C1 segment of cervical spinal cord (tissue), 14 donors: ENCODE measurements at regions not wholly inside any gene's neighbourhood (a gene's known extent, or its start where the extent isn't known, plus 50 kb on each side); places are given as distances from the start of the nearest gene placed in this dataset.

ENCODE experiments used
- DNase-seq, 14 donors: peaks; one replicate each; lab custom pipeline; 2025; lab: John Stamatoyannopoulos, UW

DNA sequence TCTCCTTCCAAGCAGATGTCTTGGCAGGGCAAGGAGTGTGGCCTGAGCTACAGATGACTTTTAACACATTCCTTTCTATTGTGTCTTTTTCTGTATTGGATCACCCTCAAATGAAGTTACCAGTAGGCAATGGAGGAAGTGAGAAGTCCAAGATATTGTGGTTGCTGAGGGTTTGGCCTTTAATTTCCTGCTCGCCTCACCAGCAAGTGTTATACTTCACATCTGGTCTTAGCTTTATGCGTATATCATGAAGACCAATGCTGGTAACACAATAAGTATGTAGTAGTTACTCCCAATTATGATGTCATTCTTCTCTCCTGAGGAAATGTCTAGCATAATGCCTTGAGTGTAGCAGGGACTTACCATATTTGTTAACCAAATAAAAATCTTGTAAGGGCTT lies 179.9 kb downstream of the ZIC1 start:
- no peak for DNase-seq

DNA sequence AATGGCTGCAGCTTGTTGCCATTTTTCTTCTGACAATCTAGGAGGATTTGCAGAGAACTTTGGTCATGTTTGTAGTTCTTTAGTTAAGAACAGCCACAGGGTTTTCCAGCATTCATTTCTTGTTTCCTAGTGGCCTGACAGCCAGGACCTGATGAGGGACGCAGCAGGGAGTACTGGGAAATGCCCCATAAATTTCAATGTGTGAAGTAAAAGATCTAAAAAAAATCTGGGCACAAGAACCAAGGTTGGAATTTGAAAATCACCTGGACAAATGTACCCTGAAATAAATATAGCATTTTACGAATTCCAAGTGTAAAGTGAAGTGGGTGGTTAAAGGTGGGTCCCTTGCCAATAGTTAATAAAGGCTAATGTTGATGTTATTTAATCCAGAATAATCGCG lies 195.0 kb downstream of the ZIC1 start:
- peak in 1 of 14 donors; percentile 89 for DNase-seq

DNA sequence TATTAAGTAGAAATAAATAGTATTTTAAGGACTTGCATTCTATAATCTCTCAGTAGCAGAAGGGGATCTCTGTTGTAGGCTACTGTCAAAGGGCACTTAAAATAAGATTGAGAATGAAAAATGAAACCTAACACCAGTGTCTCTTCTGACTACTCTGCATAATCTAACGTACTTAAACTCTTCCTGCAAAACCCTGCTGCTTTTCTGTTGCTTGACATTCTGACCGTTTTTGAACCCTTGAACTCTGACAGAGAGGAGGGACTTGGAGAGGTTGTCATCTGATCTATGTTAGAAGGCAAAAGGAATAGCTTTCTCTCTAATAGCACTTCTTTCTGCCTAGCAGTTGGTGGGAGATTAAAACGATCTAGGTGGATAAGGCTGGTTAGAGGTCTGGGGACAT lies 204.6 kb downstream of the ZIC1 start:
- peak in 1 of 14 donors; percentile 68 for DNase-seq

DNA sequence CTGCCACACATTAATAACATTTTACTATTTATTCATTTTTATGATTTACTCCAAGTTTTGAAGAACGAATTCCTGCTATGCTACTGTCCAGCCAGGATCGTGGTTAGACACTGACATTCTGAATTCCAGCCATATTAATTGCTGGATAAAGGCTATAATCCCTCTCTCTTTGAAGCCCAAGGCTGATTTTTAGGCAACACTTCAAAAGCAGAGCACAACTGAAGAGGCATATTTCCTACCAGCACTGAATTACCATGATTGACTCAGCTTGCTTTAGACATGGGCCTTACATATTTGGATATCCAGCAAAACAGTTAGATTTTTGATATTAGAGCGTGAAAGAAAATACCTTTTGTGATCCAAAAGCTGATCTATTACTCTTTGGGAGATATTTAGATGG lies 205.0 kb downstream of the ZIC1 start:
- DNase-seq, result peak in 1 of 14 donors; percentile 68

DNA sequence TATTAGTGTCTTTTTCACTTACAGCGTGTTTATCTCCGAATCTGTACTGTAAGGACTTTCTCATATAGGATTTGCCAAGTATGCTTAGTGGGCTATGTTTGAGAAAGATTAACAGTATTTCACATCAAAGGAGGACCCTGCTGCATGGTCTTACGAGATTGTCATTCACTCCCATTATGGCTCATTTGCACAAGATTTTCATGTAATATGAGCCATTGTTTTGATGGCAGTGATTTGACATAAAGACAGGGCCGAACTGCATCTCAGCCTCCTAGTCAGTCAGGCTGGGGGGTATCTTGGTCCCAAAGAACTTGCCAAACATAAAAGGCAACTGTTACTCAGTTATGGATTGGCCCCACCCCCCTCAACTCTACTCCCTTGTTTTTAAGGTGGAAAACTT lies 205.9 kb downstream of the ZIC1 start:
- peak in 1 of 14 donors; percentile 25 for DNase-seq

DNA sequence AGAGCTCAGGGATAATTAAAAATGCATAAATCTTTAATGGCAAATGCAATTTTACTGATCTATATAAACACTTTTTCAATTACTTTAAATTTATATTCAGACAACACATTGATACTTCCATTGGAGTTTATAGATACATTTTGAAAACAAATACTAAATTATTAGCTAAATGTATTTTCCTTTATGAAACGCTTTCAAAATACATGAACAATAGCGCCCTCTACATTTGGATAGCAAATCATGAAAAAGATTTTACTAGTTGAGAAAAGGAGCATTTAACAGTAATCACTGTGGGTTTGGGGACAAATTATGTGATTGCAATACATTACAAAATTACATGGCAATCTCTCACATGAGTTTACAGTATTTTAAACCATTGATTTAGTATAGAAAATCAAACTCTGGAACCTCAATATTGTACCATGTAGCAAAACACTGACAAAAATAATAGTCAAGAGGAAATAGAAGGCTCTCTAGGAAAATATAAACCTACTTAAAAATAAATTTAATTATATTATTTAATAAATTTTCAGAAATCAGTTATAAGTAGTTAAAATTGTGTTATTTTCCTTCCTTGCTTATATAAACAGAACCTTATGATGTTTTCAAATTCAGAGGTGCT lies 207.9 kb downstream of the ZIC1 start:
- DNase-seq, result peak in 1 of 14 donors; percentile 43

DNA sequence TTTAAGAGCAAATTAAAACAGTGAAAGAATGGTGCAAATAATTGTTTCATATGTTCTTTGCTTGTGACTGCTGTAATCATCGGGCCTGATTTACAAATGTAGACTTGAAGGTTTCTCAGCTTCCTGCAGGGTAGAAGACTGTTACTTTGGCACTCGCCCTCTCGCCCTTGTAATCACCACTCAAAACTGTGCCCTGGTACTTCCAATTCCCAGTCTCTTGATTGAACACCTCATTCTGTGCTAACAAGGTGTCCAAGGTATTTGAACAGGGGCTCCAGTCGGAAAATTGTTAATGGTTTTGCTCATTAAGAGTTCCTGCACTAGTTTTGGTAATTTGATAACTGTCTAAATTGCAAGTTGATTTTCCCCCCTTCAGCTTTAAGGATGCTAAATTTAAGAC lies 209.5 kb downstream of the ZIC1 start:
- peak in 2 of 14 donors; percentile 1 to 93 for DNase-seq

DNA sequence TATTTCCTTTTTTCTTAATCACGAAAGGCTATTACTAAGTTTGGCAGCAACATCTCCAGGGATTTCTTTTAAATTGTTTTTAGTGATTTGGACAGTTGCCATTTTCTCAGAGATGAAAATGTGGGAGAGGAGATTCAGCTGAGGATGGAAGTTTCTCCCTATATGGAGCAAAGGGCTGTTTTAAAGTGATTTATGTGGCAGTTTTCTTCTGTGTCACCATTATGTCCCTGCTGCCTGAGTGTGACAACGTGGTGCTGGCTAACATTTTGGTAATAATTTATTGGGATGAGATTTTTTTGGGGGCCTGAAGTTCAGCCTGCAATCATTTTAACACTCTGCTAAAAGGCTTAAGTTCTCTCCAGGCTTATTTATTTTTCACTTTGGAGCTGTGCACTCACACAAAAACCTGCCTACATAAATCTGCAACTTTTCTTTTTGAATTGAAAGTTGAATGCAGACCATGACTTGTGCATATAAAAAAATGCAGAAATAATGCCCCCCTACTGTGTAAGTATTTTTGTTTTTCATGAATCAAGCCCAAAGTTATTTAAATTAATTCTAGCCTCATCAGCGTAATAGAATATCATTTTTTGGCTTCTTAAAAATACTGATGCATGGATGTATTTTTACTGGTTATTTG lies 210.9 kb downstream of the ZIC1 start:
- peak in 1 of 14 donors; percentile 26 for DNase-seq

DNA sequence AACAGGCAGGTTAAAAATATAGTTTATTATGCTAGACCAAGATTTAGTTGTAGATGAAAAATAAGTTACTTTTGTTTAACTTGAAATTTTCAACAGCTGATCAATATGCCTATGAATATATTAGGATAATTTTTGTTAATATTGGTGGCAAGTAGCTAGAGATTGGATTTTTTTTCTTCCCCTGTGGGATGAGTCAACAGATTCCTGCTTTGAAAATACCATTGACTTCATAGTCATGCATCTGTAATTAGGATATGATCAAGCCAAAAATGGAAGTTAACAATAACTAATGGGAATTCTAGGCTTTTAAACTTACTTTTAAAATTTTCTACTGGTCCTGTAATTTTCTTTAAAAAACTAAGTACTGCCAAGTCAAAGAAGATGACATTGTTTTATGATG lies 211.7 kb downstream of the ZIC1 start:
- DNase-seq, result no peak

DNA sequence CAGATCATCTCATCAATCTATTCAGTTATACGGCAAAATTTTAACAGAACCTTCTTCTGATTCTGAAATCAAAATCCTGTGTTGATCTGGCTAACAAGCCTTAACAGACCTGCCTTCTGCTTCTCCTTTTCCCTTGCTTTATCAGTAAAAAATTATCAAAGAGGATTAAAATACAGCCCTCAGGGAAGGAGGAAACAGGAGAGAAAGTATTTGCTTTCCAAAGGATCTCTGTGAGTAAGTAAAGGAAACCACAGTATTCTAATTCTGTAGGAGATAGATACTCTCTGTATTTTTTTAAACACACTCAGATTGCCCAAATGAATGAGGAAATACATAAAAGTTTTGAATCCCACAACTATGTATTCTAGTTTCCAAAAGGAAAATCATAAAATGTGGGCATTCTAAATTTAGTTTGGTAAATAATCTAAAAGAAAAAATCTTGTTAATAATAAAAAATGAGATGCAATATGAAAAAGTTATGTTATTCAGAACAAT lies 221.8 kb downstream of the ZIC1 start:
- no peak for DNase-seq

DNA sequence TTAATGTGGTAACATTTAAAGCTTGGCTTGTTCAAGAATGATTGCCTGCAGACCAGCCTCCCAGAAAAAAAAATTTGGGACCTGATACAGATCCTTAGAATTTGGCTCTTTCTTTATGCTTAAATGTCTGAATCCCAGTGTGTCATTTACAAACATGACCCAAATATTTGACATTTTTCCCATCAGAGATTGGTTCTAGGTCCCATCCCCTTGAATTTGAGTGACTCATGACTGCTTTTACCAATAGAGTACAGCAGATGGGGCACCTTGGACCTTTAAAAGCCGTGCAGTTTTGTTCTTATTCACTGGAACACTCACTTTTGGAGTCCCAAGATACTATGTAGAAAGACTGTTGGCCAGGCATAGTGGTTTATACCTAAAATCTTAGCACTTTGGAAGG lies 231.6 kb downstream of the ZIC1 start:
- no peak for DNase-seq

DNA sequence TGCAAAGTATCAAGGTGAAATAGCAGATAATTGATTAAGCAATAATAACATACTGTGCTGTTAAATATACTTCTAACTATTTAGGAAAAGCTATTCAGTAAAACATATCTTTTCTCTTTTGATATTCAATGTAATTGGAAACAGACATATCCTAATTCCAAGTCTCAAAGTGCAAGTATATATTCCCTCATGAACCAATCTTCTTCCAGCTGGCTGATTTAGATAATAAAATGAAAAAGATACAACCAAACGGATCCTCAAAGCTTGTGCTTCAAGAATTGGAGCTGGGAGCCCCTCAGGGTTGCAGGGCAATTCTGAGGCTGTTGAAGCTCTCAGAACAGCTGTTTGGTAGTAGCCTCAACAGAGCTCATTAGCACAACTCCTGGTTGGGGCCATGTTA lies 236.6 kb downstream of the ZIC1 start:
- no peak for DNase-seq

DNA sequence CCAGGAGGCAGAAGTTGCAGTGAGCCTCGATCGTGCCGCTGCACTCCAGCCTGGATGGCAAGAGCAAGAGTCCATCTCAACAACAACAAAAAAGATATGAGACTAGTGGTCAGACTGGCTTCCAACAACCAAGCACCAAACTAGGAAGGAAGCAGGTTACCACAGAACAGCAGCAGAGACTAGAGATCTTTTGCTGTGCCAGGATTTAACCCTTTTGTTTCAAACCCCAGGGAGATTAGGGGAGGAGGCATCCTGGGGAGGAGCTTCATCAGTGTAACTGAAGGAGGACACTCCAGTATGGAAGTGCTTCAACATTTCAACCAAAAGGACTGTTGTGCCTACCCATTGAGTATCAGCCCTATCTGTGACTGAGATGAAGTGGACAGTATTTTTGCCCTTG lies 240.3 kb downstream of the ZIC1 start:
- no peak for DNase-seq

DNA sequence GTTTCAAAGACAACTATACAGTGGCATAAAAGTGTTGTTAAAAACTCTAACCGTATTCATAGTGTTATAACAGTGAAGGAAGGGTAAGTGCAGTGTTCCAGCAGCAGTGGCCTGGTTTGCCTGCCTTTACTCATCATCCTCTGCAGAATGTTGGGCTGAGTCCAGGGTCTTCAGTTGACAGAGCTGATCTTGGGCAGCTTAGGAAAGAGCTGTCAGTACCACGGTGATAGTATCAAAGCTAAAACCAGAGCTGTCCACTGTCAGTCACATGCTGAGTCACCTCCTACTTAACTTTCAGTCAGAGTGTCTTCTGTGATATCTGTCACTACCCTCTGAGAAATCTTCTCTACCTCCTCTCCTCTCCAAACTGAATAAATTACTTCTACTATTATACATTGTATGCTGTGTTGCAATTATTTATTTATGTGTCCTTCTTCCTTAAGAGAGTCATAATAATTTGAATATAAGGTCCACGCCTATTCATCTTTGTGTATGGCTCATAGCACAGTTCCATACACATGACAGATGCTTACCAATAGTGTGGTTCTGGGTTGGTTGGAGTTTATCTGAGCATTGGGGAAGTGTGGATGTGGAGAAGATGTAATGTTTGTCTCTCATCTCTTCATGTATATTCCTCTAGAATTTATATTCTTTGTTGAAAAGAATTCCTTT lies 242.1 kb downstream of the ZIC1 start:
- DNase-seq, result no peak

DNA sequence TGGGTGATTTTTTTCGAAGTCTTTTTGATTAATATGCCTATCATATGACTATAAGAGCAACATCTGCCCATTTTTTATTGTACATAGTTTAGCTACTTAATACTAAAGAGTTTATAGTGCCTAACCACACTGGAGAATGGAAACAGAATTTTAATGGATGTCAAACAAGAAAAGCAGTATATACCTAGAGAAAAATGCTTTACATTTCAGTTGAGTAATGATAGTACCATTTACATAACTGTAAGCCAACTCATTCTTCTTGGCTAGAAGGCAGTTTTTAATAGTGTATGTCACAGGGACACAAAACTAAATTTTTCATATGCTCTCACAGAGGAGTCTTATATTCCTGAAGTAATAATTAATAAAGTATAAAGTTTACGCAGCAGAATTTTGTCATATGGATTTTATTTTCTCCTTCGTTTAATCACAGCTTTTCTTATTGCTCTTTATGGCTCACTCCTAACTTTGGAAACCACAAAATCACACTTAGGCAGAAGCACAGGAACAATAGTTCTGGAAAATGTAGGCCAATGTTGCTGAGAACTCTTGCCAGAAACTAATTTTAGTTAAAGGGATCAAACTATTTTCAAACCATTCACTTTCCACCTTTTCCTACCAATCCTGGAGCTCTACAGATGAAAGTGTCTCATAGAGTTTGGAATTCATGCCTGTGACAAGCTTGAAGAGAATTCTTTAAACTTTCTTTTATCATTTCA lies 243.6 kb downstream of the ZIC1 start:
- DNase-seq, result no peak

DNA sequence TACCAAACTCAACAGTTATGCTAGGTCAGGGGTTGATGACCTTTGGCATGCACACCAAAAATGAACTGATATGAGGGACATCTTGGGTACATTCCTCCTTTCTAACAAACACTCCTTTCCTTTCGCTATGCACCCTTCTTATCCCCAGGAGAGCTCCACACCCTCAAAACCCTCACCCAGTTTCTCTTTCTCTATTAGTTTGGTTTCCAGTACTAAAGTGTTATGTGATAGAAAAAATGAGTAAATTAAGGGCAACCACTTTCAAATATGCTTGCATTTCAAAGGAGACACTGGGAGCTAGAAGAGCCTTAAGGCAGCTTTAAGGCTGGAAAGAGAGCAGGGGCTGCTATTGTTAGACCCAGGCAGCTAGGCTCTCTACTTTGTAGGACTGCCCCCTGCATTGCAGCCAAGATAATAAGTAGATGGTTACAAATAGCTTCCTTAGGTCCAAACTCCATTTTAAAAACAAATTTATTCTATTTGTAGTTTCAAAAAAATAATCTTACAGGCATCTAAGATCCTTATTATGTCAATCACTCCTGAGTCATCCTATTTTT lies 244.3 kb downstream of the ZIC1 start:
- no peak for DNase-seq

DNA sequence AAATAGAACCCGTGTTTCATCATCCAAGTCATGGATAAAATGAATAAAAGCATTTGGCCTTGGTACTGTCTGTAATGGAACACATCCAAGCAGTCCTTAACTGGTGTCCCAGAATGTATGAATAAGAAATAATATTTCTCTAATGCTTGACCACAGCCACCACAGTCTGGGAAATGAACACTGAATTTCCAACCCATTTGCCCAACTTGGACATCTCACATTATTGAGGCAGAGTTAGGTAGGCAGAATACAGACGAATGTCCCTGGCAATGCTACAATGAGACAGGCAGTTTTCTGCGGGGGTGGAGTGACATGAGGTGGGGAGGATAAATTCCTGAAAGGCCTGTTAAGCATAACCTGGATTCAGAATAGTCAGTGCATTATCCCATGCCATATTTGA lies 245.7 kb downstream of the ZIC1 start:
- DNase-seq, result peak in 1 of 14 donors; percentile 77

DNA sequence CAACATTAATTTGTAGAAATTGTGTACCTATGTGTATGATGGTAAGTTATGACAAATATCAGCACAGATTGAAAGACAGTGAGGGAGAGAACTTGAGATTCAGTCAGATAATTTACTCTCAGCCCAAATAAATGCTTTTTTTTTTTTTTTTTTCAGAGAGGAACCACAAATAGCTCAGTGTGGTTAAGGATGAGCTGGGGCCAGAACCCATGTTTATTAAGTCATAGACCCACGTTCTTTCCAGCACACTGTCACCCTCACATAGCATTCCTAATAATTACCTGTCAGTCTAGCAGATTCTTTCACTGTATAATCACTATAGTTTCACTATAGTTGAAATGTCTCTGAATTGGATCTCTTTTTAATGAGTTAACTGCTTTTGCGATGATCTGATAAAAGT lies 246.1 kb downstream of the ZIC1 start:
- DNase-seq, result no peak

DNA sequence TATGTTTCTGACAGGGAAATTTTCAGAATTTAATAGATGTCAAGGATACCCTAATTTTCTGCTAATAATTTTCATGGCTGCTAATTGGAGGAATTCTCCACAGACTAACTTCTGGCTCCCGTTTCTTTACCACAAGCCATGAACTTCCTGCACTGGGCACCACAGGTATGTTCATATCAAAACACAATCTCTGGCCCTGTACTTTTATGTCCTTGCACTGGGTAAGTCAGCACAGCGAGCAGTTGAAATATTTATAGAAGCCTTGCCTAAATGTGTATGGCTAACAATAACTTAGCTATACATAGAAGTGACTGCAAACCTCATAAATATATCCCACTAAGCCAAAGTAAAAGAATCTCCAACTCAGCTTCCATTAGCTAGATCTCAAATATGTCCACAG lies 246.9 kb downstream of the ZIC1 start:
- DNase-seq, result no peak

DNA sequence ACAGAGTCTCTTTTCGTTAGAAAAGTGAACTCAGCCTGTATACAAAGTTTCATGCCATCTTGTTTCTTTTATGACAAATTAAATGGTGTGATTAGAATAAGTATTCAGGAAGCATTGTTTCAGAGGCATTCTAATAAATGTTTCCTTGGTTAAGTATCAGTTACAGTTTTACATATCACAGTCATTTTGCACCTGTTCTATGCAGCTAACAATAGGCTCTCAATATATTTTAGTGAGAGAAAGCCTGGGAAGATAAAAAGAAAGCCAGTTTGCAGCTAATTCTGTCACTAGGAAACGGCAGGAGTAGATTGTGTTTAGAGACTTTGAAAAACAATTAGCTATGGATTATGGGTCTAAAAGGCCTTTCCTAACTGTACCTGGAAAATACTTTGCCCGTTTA lies 252.8 kb downstream of the ZIC1 start:
- DNase-seq, result no peak

DNA sequence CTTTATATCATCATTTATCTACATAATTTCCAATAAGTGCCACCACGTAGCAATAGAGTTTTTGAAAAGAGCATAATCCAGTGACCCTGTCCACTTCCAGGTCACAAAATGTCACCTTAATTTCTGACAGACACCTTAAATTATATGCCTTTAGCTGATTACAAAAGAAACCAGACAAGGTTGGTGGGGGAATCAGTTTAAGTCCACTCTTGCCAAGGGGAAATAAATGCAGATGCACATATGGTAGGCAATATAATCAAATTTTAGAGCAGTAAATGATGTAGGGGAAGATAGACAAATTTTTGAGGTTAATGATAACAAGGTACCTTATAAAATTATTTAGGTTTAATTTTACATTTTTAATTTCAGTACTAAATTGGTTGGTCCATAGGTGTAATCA lies 253.5 kb downstream of the ZIC1 start:
- DNase-seq, result no peak

DNA sequence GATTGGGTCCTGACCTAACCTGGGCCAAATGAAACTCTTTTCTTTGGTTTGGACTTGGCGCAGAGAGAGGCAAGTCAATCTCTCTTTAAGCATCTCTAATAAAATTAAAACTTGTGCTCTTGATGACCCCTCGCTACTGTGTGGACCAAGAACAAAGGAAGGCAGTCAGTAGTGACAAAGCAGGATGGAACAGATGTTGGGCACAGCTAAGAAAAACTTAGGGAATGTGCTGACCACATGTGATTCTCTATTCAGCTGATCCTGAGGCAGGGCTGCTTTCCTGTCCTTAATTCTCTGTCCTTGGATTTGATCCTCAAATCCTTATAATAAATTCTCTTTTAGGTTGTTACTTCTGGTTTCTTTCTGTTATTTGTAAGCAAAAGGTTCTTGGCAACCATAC lies 259.9 kb downstream of the ZIC1 start:
- no peak for DNase-seq
